Mesendoderm (in vitro differentiated cells): ENCODE measurements at regions not wholly inside any gene's neighbourhood (a gene's known extent, or its start where the extent isn't known, plus 50 kb on each side); places are given as distances from the start of the nearest gene placed in this dataset.

Source experiments
- DNase-seq: peaks from one replicate; pipeline ENCODE4 v3.0.0; 2013
- H2AK5ac ChIP-seq: 2 replicates; pipeline ENCODE4 v1.6.1; 2013; ENCODE audit warnings: low read length, inconsistent platforms
- H2BK120ac ChIP-seq: 2 replicates; pipeline ENCODE4 v1.6.1; 2013; ENCODE audit warnings: low read depth, mild to moderate bottlenecking, low read length, moderate library complexity, mixed read lengths
- H2BK15ac ChIP-seq: replicated peaks from 2 replicates; pipeline ENCODE4 v1.6.1; 2013; ENCODE audit warnings: low read depth, mild to moderate bottlenecking, moderate library complexity
- H2BK5ac ChIP-seq: 2 replicates; pipeline ENCODE4 v1.6.1; 2013; ENCODE audit warnings: low read length, inconsistent platforms
- H3K18ac ChIP-seq: 2 replicates; pipeline ENCODE4 v1.6.1; 2013; ENCODE audit warnings: mild to moderate bottlenecking, low read length, mixed read lengths
- H3K23ac ChIP-seq: one replicate; pipeline ENCODE4 v1.6.1; 2013; ENCODE audit warnings: low read length
- H3K27ac ChIP-seq: 2 replicates; pipeline ENCODE4 v1.5.1; 2013; ENCODE audit warnings: low read depth, mild to moderate bottlenecking, inconsistent platforms, low read length, moderate library complexity
- H3K27me3 ChIP-seq: 2 replicates; pipeline ENCODE4 v1.6.1; 2013; ENCODE audit warnings: low read length, control low read depth, mild to moderate bottlenecking, inconsistent platforms; ENCODE audit not compliant: insufficient read depth, poor library complexity
- H3K36me3 ChIP-seq: 2 replicates; pipeline ENCODE4 v1.6.1; 2013; ENCODE audit warnings: low read length, inconsistent platforms; ENCODE audit not compliant: control insufficient read depth, insufficient read depth
- H3K4ac ChIP-seq: one replicate; pipeline ENCODE4 v1.6.1; 2013; ENCODE audit warnings: low read depth, mild to moderate bottlenecking, low read length, moderate library complexity
- H3K4me1 ChIP-seq: 2 replicates; pipeline ENCODE4 v1.6.1; 2013; ENCODE audit warnings: low read depth, low read length, inconsistent platforms; ENCODE audit not compliant: control insufficient read depth
- H3K4me2 ChIP-seq: 2 replicates; pipeline ENCODE4 v1.6.1; 2013; ENCODE audit warnings: low read length
- H3K4me3 ChIP-seq: 2 replicates; pipeline ENCODE4 v1.5.1; 2013; ENCODE audit warnings: mild to moderate bottlenecking, low read length
- H3K56ac ChIP-seq: one replicate; pipeline ENCODE4 v1.6.1; 2013; ENCODE audit warnings: low read length
- H3K79me1 ChIP-seq: 2 replicates; pipeline ENCODE4 v1.6.1; 2013; ENCODE audit warnings: low read length, inconsistent platforms
- H3K79me2 ChIP-seq: 2 replicates; pipeline ENCODE4 v1.6.1; 2013; ENCODE audit warnings: mild to moderate bottlenecking, low read length; ENCODE audit not compliant: control insufficient read depth, insufficient read depth
- H3K9ac ChIP-seq: 2 replicates; pipeline ENCODE4 v1.6.1; 2013; ENCODE audit warnings: low read length, inconsistent platforms
- H4K5ac ChIP-seq: one replicate; pipeline ENCODE4 v1.6.1; 2013; ENCODE audit warnings: low read length
- H4K8ac ChIP-seq: one replicate; pipeline ENCODE4 v1.6.1; 2013; ENCODE audit warnings: low read depth, mild to moderate bottlenecking, control low read depth, low read length, moderate library complexity
- WGBS: extraction: QIAGEN DNeasy Blood & Tissue Kit; methylation state at CpG from one replicate; pipeline ENCODE4 v1.1.7; 2013; ENCODE audit warnings: low lambda C conversion rate, missing lambda C conversion rate; ENCODE audit not compliant: insufficient coverage; ENCODE audit errors: extremely low coverage; 5-methylcytosine and 5-hydroxymethylcytosine counted together

GRCh38 chr14:62216121-62216520 lies 453.9 kb downstream of the SNAPC1 start:
- no peak overlapping the region for H3K23ac ChIP-seq
- H3K4me2 ChIP-seq = no peak overlapping the region
- H2AK5ac ChIP-seq = no peak overlapping the region
- no peak overlapping the region for H3K27ac ChIP-seq
- DNase-seq = no peak
- WGBS = no CpG with 5 or more reads among the region's 4 CpGs
- no peak overlapping the region for H2BK120ac ChIP-seq
- H2BK5ac ChIP-seq = no peak overlapping the region
- no peak overlapping the region for H4K5ac ChIP-seq
- no peak overlapping the region for H3K9ac ChIP-seq
- no peaks in the 10 kb centered on the region for H3K27me3 ChIP-seq
- no peaks in the 10 kb centered on the region for H3K4me1 ChIP-seq
- H3K18ac ChIP-seq = no peak overlapping the region
- H3K79me2 ChIP-seq = no peaks in the 10 kb centered on the region
- H3K36me3 ChIP-seq = no peaks in the 10 kb centered on the region
- no peak overlapping the region for H3K4ac ChIP-seq
- H3K4me3 ChIP-seq = no peak overlapping the region
- no peak overlapping the region for H4K8ac ChIP-seq
- H3K56ac ChIP-seq = peak overlapping the region; percentile 39
- H3K79me1 ChIP-seq = no peaks in the 10 kb centered on the region
- H2BK15ac ChIP-seq = no peak overlapping the region

- H3K27me3 ChIP-seq = no peaks in the 10 kb centered on the region
- H2BK15ac ChIP-seq = no peak overlapping the region
- H3K27ac ChIP-seq = no peak overlapping the region
- no peaks in the 10 kb centered on the region for H3K4me1 ChIP-seq
- H3K4me3 ChIP-seq = no peak overlapping the region
- H3K36me3 ChIP-seq = no peaks in the 10 kb centered on the region
- H3K18ac ChIP-seq = no peak overlapping the region
- no peak overlapping the region for H2AK5ac ChIP-seq
- H3K9ac ChIP-seq = no peak overlapping the region
- H3K79me1 ChIP-seq = no peaks in the 10 kb centered on the region
- no peak overlapping the region for H2BK120ac ChIP-seq
- no peak overlapping the region for H3K4ac ChIP-seq
- no peak overlapping the region for H4K5ac ChIP-seq
- H4K8ac ChIP-seq = no peak overlapping the region
- no peak overlapping the region for H3K56ac ChIP-seq
- H3K23ac ChIP-seq = no peak overlapping the region
- H2BK5ac ChIP-seq = no peak overlapping the region
- H3K4me2 ChIP-seq = no peak overlapping the region
- H3K79me2 ChIP-seq = no peaks in the 10 kb centered on the region
- DNase-seq = no peak
- WGBS = no CpG with 5 or more reads among the region's 3 CpGs
Observed at GRCh38 chr14:62234849-62235248, 472.6 kb downstream of the SNAPC1 start.

DNA sequence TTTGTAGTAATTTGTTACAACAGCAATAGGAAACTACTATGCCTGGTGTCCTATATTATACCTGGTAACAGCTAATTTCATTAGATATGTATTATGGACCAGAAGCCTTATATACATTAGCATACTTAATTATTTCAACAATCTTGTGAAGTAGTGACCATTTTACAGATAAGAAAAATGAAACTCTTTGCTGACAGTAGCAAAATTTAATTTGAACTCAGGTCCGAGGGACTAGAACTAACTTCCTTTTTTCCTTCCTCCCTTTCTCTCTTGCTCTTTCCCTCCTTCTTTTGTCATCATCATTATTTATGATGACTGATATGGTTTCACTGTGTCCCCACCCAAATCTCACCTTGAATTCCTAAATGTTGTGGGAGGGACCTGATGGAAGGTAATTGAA lies 482.0 kb downstream of the SNAPC1 start:
- H3K18ac ChIP-seq = no peak overlapping the region
- no peaks in the 10 kb centered on the region for H3K79me1 ChIP-seq
- no peaks in the 10 kb centered on the region for H3K4me1 ChIP-seq
- H3K27ac ChIP-seq = no peak overlapping the region
- DNase-seq = no peak
- no peak overlapping the region for H3K56ac ChIP-seq
- no peak overlapping the region for H3K4me2 ChIP-seq
- no peaks in the 10 kb centered on the region for H3K27me3 ChIP-seq
- no peak overlapping the region for H4K5ac ChIP-seq
- H3K23ac ChIP-seq = no peak overlapping the region
- H3K4me3 ChIP-seq = no peak overlapping the region
- H2BK15ac ChIP-seq = no peak overlapping the region
- H3K4ac ChIP-seq = no peak overlapping the region
- H3K9ac ChIP-seq = no peak overlapping the region
- WGBS = no CpG with 5 or more reads among the region's 1 CpG
- no peaks in the 10 kb centered on the region for H3K79me2 ChIP-seq
- H4K8ac ChIP-seq = no peak overlapping the region
- H2AK5ac ChIP-seq = no peak overlapping the region
- H3K36me3 ChIP-seq = no peaks in the 10 kb centered on the region
- H2BK120ac ChIP-seq = no peak overlapping the region
- H2BK5ac ChIP-seq = no peak overlapping the region

DNA sequence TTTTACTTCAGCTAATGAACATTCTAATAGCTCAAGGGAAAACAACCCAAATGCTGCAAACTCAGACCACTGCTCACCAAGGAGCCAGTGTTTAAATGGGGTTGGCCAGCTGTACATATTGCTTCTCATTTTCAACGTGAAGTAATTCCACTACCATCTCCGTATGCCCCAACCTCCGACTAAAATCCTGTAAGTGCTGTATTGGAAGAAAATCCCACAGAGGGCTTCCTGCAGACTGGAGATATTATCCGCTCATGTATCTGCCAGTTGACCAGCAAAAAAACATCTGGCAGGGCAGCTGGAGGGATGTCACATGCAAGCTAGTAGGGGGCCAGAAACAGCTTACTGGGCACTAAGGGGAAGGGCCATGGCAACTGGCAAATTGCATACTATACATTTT lies 485.0 kb downstream of the SNAPC1 start:
- Histone ChIP-seq H3K56ac (no peak overlapping the region), H3K4me2 (no peak overlapping the region), H3K18ac (no peak overlapping the region), H3K79me1 (no peaks in the 10 kb centered on the region), H3K27me3 (no peaks in the 10 kb centered on the region), H4K8ac (no peak overlapping the region), H3K23ac (no peak overlapping the region), H3K36me3 (no peaks in the 10 kb centered on the region), H2AK5ac (no peak overlapping the region), H3K27ac (no peak overlapping the region), H3K4me1 (no peaks in the 10 kb centered on the region), H4K5ac (no peak overlapping the region), H3K79me2 (no peaks in the 10 kb centered on the region), H2BK5ac (no peak overlapping the region), H2BK120ac (no peak overlapping the region), H3K4me3 (no peak overlapping the region), H3K4ac (no peak overlapping the region), H2BK15ac (no peak overlapping the region), H3K9ac (no peak overlapping the region)
- WGBS = no CpG with 5 or more reads among the region's 4 CpGs
- no peak for DNase-seq

GRCh38 chr14:62251237-62251636 lies 489.0 kb downstream of the SNAPC1 start:
- H3K4me1 ChIP-seq = no peaks in the 10 kb centered on the region
- no peak overlapping the region for H3K9ac ChIP-seq
- no peak overlapping the region for H3K56ac ChIP-seq
- H3K4me3 ChIP-seq = no peak overlapping the region
- H3K4ac ChIP-seq = no peak overlapping the region
- no peaks in the 10 kb centered on the region for H3K36me3 ChIP-seq
- H2BK5ac ChIP-seq = no peak overlapping the region
- H3K27ac ChIP-seq = no peak overlapping the region
- H4K5ac ChIP-seq = no peak overlapping the region
- H3K79me2 ChIP-seq = no peaks in the 10 kb centered on the region
- WGBS = no CpG with 5 or more reads among the region's 4 CpGs
- no peak overlapping the region for H3K4me2 ChIP-seq
- no peak overlapping the region for H4K8ac ChIP-seq
- H2AK5ac ChIP-seq = no peak overlapping the region
- no peaks in the 10 kb centered on the region for H3K79me1 ChIP-seq
- H2BK120ac ChIP-seq = no peak overlapping the region
- H2BK15ac ChIP-seq = no peak overlapping the region
- H3K23ac ChIP-seq = no peak overlapping the region
- DNase-seq = peak; percentile 24
- H3K27me3 ChIP-seq = no peaks in the 10 kb centered on the region
- H3K18ac ChIP-seq = no peak overlapping the region

DNA sequence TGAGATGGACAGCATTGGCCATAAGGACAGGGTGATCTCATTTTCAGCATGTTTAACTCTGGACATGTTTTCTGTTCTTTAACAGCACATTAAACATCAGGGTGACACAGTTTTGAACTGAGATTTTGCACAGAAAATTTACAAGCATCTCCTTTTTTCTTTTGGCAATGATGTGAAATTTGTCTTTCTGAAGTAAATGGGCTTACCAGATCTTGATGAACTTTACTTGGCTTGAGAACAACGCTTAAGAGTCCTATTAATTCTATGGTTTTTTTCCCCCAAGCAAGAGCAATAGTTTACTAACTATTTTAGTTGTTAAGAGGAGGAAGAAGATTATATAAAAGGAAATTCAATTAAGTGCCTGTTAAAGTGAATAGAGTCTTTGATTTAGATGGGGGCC lies 491.0 kb downstream of the SNAPC1 start:
- Histone ChIP-seq H3K36me3 (no peaks in the 10 kb centered on the region), H3K79me1 (no peaks in the 10 kb centered on the region), H3K4me2 (no peak overlapping the region), H2BK120ac (no peak overlapping the region), H2BK5ac (no peak overlapping the region), H3K79me2 (no peaks in the 10 kb centered on the region), H3K23ac (no peak overlapping the region), H3K4me1 (no peaks in the 10 kb centered on the region), H2AK5ac (no peak overlapping the region), H2BK15ac (no peak overlapping the region), H3K4me3 (no peak overlapping the region), H4K5ac (no peak overlapping the region), H3K56ac (no peak overlapping the region), H4K8ac (no peak overlapping the region), H3K4ac (no peak overlapping the region), H3K18ac (no peak overlapping the region), H3K27me3 (no peaks in the 10 kb centered on the region), H3K27ac (no peak overlapping the region), H3K9ac (no peak overlapping the region)
- WGBS = no CpG with 5 or more reads among the region's 1 CpG
- no peak for DNase-seq
